Islet precursor cell (in vitro differentiated cells): ENCODE measurements at regions not wholly inside any gene's neighbourhood (a gene's known extent, or its start where the extent isn't known, plus 50 kb on each side); places are given as distances from the start of the nearest gene placed in this dataset.

Experiments used
- DNase-seq: peaks from one replicate; pipeline ENCODE4 v3.0.0-alpha.2; 2018

DNA sequence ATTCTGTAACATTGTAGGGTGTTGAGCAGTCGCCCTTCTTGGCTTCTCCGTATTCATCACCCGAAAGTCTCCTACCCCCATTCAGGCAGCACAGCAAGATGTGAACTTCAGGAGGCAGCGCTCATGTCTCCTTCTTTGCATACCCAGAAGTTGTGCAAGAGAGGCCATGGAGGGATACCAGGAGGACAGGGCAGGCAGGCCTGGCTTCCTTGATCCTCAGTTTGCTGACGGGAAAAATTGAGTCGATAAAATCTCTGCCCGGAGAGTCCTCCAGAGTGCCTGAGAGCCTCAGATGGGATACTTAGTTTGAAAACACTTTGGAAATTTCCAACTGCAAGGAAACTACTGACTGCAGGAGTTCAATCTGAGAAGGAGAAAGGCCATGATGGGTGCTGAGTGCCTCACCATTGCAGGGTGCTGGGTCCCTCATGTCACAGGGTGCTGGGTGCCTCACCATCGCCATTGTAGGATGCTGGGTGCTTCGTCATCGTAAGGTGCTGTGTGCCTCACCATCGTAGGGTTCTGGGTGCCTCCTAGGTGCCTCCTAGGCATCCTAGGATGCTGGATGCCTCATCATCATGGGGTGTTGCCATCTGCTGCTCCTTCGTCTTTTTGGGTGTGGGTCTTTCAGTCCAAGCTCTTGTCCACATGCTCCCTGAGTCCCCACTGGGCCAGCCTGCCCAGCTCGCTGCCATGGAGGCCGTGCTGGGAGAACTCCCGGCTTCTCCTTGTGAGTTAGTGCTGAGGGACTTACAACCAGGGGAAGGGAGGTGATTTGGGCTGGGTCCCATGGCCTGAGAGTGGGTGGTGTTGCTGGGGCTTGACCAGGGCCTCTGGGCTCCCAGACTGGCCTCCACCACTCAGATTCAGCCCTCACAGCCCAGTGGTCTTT lies 162.4 kb downstream of the DDX1 start:
- DNase-seq: peak; percentile 30

DNA sequence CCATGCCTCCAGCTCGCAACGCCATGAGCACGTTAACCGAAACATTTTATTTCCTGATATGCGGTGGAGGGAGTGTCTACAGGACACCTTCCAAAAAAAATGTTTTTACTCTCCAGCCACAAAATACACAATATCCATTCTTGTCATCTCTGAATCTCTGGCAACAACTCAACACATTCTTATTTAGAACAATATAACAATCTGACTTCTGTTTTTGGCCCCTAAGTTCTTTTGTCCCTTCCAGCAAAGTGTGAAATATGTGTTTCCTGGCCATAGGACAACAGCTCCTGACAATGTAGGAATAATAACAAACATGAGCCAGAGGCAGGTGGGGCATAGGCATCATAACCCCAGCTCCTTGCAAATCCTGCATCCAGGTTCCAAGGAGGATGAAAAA lies 163.0 kb downstream of the DDX1 start:
- DNase-seq: peak; percentile 8

DNA sequence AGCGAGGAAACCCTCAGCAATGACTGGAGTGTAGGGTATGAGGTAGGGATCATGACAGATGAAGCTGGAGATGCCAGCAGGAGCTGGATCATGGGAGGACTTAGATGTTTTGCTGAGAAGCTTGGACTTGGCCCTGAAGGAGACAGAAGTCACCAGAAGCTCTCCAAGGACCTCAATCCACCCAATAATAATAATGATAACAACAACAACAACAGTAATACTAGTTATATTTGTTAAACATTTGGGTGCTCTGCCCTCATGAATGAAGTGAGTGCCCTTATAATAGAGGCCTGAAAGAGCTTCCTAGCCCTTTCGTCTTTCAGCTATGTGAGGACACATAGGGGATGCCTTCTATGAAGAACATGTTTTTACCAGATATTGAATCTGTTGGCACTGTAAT lies 163.9 kb downstream of the DDX1 start:
- DNase-seq: peak; percentile 8

DNA sequence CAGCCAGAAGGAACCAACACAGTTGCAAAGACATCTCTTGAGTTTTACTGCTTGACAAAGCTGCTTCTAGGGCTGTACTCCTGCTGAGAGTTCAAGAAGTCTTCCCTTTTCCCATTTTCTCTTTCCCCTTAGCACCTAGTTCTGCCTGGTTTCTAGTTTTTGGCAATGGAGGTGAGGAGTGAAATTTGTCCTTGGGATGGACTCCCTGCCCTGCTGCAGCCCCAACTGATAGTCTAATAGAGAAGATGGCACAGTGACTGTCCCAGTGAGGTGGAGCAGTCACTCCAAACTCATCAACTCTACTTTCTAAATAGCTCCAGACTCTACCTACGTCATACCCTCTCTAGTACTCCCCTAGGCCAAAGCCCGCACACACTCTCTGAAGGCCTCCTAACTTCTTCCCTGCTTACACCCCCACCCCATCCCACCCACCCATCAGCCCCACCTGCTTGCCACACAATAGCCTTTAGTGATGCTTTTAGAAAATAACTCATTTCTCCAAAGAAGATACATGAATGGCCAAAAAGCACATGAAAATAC lies 164.4 kb downstream of the DDX1 start:
- peak; percentile 12 for DNase-seq

DNA sequence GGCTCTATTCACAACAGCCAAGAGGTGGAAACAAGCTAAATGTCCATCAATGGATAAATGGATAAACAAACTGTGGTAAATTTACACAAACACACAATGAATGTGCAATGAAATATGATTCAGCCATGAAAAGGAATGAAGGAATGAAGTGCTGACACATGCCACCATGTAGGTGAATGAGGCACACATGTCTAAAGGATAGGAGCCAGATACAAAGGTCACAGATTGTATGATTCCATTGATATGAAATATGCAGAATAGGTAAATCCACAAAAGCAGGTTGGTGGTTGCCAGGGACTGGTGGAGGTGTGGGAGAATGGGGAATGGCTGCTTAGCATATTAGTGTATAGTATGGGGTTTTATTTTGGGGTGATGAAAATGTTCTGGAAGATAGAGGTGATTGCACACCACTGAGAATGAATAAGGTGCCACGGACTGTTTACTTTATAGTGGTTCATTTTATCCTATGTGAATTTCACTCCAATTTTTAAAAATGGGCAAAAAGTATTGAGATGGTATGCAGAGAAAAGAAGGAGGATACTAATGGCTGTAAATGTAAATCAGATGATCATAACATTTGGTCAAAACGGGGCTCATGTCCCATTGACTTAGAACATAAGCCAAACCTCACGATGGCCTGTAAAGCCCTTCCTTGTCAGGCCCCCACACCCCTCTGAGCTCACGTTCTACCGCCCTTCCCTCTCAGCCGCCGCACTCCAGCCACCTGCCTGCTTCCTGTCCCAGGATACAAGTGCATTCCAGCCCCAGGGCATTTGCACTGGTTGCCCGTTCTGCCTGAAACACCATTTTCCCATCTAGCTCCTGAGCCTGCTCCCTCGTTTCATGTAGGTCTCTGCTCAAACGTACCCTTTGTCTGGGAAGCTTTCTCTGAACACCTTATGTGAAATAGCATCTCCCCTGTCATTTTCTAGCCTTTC lies 165.5 kb downstream of the DDX1 start:
- peak; percentile 77 for DNase-seq

DNA sequence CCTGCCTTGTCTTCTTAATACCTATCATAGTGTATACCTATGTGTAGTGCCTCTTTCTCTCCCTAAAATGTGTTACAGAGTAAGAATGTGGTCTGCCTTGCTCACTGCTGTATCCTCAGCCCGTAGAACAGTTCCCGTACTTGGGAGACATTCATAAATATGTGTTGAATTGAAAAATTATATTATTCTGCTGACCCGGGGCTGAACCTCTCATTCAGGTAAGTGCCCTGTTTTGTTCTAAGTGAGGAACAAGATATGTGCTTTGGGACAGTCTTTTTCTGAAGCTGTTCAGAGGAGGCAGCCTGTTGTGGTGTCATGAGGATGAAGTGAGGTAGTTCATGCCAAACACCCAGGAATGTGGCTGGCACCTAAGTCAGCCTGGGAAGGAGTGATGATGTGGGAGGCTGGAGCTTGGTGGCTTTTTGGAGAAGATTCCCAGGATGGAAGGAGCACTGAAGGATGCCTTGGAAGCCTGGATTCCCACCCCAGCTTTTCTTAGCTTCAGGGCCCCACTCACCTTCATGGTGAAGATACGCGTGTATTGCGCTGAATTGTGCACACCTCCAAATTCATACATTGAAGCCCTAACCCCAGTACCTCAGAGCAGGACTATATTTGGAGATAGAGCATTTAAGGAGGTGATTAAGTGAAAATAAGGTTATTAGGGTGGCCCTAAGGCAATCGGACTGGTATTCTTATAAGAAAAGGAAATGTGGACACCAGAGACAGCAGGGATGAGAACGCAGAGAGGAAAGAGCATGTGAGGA lies 166.3 kb downstream of the DDX1 start:
- DNase-seq: peak; percentile 4

DNA sequence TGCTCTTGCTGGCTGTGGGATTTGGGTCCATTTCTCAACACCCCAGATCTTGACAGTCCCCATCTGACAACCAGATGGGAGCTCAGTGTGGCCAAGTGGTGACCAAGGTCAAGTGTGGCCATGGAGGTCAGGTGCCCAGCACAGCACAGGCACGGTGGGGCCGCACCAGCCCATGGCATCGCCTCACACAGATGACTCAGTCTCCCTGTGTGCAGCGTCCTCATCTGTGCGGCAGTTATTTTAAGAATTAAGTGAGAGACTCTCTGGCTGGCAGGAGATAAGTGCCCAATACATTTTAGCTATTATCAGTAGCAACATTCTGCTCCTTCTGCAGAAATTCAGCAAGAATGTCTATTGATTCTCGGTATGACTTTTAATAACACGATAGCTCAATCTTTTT lies 167.2 kb downstream of the DDX1 start:
- peak; percentile 32 for DNase-seq

DNA sequence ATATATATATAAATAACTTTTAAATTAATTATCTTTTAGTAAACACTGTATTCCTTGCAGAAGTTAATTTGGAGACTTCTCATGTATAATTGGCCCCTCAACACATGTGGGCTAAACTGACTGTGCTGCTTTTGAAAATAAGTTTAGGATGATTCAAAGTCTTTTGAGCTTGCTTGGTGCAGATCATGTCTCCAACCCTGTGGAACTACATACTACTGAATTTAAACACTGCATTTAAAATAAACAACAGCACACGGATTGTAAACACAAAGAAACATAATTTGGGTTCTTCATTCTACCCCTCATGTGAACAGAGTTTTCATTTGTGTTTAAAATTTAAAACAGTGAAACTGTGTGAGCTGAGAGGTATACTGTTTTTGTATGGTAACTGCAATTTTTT lies 167.7 kb downstream of the DDX1 start:
- no peak for DNase-seq

DNA sequence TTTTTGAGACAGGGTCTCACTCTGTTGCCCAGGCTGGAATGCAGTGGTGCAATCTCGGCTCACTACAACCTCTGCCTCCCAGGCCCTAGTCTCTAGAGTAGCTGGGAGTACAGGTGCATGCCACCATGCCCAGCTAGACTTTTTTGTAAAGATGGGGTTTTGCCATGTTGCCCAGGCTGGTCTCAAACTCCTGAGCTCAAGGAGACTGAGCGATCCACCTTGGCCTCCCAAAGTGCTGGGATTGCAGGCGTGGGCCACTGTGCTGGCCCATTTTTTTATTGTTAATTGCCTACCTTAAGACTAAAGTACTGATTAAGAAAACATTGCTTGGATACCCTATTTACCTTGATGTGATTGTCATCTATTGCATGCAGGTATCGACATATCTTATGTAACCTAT lies 168.1 kb downstream of the DDX1 start:
- DNase-seq: peak; percentile 11

DNA sequence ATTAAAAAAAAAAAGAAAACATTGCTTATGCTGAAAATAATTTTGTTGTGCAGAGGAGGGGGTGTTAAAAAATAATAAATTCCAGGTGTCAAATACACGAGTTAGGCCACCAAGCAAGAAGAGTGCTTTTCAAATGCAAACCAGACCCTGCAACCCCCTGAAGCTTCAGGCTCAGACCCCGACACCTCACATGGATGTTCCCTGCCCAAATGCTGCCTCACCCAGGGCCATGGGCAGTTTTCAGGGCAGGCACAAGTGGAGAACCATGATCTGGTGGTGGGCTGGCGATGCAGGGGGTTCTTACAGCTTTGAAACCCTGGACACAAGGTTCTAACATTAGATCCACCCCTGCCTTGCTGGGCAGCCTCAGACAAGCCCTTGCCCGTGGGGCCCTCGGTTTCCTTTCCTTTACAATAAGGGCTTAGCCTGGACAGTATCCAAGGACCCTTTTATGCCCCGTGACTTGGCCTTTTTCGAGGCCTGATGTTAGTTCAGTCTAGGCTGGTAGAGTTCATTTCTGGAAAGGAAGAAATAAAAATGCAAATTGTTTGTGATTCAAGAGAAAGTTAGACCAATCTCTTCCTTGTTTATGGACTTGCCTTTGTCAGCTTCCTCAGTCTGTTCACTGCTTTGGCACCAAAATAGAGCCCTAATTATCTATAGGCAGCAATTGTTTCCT lies 168.7 kb downstream of the DDX1 start:
- DNase-seq: peak; percentile 29

DNA sequence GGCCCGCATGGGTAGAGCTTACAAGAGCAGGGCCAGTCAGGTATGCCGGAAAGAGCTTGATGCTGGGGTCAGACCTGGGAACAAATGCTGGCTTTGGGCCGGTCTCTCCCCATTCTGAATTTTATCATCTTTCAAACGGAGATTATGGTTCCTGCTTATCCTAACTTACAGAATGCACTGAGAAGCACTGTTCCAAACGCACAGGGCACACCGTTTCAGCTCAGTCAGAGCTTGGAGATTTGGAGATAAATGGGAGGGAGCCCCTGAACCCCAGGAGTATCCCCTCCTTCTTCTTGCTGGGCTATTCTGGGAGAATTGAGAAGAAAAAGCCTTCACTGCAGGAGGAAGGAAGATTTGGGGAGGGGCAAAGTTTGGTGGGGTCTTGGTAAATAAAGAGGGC lies 169.4 kb downstream of the DDX1 start:
- DNase-seq: peak; percentile 13

DNA sequence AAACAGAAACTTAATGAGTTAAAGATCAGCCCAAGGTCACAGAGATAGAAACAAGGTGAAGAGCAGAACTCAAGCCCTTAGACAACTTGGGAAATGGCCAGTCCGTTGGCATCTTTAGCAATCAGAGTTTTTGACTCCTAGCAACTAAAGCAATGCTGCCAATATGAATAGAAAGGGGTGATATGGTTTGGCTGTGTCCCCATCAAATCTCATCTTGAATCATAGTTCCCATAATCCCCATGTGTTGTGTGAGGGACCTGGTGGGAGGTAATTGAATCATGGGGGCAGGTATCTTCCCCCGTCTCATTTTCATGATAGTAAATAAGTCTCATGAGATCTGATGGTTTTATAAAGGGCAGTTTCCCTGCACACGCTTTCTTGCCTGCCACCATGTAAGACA lies 170.2 kb downstream of the DDX1 start:
- peak; percentile 7 for DNase-seq

DNA sequence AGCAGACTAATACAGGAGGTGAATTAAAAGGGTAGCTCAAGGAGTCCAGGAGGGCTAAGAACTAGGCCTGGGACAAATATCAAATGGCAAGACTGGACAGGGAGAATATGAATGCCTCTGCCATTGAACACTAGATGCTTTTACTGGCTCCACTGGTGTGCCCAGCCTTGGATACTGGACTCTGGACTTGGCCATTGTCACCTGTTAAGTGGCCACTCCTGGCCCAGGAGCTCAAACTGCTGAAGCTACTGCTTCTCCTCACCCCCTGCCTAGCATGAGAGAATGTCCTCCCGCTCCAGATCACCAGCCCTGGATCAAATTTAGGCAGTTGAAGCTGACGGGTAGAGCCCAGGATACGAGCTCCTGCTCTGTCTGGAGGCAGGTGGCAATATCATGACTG lies 170.8 kb downstream of the DDX1 start:
- peak; percentile 34 for DNase-seq

DNA sequence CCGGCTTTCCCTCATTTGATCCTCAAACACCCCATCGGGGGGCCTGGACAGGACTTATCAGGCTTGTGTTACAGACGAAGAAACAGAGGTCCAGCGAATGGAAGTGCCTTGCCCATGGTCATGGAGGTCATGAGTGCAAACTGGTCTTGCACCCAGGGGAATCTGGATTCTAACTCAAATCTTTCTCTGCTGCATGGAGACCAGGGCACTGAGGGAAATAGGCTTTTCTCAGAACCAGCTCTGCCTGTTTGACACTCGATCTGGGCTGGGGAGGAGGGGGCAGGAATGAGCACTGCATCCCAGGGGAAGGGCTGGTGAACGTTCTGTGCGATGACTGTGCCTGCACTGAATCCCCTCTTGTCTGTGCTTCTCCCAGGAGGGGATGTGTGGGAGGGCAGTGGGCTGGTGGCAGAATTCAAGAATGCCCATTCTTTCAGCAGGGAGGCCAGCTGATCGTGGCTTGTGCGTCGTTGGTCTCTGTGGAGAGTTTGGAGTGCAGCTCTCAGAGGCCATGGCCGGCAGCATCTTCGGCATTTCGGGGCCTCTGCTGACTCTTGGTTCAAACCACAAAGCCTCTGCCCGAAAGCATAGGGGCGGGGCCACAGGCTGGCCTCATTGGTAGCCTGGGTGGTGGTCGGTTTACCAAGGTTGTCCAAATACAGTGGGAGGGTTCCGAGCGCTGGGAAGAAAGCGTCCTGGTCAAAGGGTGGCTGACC lies 171.6 kb downstream of the DDX1 start:
- no peak for DNase-seq

DNA sequence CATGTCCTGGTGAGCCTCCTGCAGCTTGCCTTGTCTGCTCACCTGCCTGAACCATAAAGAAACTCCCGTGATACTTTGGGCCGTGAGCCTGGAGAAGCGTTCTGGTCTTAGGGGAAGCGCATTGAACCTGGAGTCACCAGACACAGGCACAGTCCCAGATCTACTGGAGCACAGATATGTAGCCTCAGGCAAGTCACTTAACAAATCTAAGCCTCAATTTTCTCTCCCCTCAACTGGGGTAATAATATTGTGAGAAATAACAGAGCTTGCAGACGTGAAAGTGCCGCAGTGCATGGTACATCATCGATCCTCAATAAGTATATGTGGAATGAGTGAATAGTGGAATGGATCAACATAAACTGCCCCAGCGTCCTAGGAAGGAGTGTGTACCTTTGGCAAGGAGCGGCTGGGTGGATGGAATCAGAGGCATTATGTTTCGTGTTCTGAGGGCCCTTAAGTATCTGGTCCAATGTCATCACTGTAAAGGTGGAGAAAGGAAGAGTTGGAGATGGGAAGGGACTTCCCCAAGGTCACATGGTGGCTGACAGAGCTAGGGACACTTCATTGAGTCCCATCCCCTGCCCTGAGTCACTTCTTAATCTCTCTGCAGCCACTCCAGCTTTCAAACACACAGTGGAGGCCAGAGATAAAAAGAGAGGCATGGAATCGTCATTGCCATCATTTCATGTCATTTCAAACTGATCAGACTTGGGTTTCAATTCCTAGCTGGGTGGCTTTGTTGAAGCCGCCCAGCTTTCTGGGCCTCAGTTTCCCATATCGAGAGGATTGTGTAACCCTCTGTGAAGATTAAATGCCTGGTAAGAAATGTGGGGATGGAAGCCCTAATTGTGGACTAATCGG lies 172.4 kb downstream of the DDX1 start:
- DNase-seq: peak; percentile 58

DNA sequence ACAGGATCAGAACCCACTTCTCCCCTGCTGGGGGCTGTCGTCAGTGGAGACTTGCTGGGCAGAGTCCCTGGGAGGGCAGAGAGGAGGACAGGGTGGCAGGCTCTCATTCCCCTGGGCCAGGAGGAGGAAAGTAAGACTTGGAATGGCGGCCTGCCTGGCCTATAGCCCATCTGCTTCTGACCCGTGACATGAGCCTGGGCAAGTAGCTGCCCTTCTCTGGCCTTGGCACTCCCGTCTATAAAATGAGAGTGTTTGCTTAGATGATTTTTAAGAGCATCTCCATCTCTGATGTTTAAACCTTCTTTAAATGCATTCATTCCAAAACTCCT lies 173.0 kb downstream of the DDX1 start:
- peak; percentile 37 for DNase-seq

DNA sequence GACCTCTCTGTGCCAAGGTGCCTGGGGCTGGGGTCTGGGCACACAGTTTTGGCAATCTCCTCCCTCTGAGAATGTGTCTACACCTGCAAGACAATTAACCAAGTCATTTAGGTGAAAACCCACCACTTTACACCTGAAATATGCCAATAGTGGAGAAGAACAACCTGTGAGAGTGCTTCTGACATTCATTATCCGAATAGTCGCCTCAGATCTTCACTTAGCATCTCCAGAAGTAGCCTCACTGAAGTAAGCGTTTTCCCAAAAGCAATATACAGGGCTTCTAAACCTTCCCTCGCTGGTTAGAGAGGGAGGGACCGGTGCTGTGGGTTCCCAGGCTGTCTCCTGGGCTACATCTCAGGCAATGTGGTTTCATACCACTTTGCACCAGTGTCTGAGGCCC lies 173.5 kb downstream of the DDX1 start:
- peak; percentile 31 for DNase-seq

DNA sequence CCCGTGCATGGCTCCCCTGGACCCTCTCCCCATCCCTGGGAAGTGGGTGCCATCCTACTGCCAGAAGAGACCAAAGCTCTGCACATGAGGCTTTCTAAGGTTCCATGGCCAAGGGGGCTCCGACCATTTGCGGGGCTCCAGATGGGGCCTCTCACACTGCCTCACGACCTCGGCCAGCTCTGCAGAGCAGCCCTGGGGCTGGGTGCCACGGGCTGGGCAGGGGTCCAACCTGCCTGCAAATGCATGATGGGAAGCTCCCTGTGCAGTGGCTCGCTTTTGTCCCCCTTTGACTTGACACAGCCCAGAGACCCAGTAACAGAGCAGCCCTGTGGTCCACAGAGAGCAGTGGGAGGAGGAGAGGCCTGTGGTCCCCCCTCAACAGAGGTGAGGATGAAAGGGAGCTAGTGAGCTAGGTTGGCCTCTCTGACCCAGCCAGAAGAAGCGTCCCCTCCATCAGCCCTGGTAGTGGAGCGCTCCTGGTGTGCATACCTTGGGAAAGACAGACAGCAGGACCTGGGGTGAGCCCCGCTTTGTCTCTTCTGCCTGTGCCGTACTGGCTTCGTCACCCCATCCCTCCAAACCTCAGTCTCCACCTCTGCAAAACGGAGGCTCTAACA lies 174.1 kb downstream of the DDX1 start:
- DNase-seq: peak; percentile 49

DNA sequence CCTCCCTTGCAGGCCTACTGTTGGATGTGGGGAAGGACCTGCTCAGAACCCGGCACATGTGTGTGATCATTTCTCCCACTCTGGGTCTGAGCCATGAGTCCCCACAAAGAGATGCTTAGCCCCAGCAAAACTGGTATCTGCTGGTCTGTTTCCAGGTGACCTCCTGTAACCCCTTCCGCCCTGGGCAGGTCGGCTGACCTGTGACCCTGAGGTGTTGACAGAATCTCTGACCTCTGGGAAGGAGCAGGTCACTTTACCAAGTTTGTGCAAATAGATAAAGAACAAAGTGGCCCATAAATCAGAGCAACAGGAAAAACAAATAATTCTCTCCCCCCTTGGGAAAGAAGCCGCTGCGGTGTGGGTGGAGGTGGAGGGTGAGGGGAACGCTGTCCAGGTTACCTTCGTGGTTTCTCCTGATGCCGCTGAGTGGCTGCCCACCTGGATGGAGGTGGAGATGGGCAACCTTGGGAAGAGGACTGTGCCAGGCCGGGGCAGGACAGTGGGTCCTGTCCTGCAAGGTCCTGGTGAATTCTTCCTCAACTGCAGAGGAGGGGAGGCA lies 174.0 kb upstream of the MYCN start:
- DNase-seq: no peak
